ENCODE measurements at regions not wholly inside any gene's neighbourhood (a gene's known extent, or its start where the extent isn't known, plus 50 kb on each side); places are given as distances from the start of the nearest gene placed in this dataset.

DNA sequence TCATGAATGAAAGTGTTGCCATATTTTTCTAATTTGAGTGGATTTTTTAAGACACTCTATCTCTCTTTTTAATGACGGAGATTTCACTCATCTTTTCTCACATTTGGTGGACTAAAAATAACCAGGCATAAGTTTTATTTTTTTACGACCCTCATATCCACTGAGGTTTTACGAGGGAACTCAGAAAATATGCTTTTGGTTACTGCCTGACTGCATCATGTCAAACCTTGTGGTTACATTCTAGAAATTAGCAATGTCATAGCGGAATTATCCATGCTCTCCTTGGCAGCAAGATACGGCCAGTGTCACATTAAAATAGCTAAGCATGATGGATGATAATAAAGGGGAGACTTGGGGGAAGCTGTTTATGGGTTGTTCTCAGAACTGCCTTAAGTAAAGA lies 428.6 kb upstream of the FSHR start:
- Mint-ChIP-seq H3K4me3 (no peak overlapping the region), H3K9me3 (peaks cover 1 to 33% (median 8%) of the 10 kb centered on the region in 5 donors), H3K27me3 (no peaks in the 10 kb centered on the region), H3K27ac (peak overlapping the region in 1 of 8 donors; percentile 26), H3K36me3 (no peaks in the 10 kb centered on the region), H3K4me1 (no peaks in the 10 kb centered on the region)
- POLR2A ChIA-PET: no interaction called here
- no peaks in the 10 kb centered on the region for H3K27me3 ChIP-seq (ENCODE audit: insufficient read depth, low read length, poor library complexity, severe bottlenecking)
- no peaks in the 10 kb centered on the region for H3K9me3 ChIP-seq (ENCODE audit: low read length)
- no peak overlapping the region for H3K27ac ChIP-seq (ENCODE audit: low read depth, low read length)
- no peak for DNase-seq
- CTCF ChIA-PET: no interaction called here
- no peak overlapping the region for H3K4me3 ChIP-seq (ENCODE audit: low read length)
- H3K36me3 ChIP-seq (ENCODE audit: insufficient read depth, low read length): no peaks in the 10 kb centered on the region
- H3K4me1 ChIP-seq (ENCODE audit: insufficient read depth, low read length): no peaks in the 10 kb centered on the region

DNA sequence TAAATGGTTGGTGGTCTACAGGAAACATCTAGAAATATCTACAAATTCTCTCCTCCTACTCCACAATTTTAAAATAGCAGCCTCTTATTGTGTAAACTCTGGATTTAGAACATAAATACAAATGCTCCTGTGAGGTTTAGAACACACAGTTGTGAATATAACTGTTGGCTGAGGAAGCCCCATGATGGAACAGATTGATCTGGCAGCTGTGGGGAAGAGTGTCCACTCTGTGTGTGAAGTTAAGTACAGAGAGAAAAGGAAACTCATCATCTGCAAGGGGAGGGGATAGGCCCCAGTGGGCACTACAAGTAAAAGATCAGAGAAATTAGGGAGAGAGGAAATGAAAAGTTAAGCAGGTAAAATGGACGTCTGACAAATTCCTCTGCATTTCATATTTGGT lies 422.7 kb upstream of the FSHR start:
- no peaks in the 10 kb centered on the region for H3K27me3 Mint-ChIP-seq
- DNase-seq: no peak
- H3K4me3 ChIP-seq (ENCODE audit: low read length): no peak overlapping the region
- ChIA-PET POLR2A (no interaction called here), CTCF (no interaction called here)
- H3K9me3 Mint-ChIP-seq: peaks cover 2 to 29% (median 5%) of the 10 kb centered on the region in 5 donors
- no peaks in the 10 kb centered on the region for H3K36me3 Mint-ChIP-seq
- no peaks in the 10 kb centered on the region for H3K36me3 ChIP-seq (ENCODE audit: insufficient read depth, low read length)
- no peak overlapping the region for H3K27ac ChIP-seq (ENCODE audit: low read depth, low read length)
- H3K9me3 ChIP-seq (ENCODE audit: low read length): no peaks in the 10 kb centered on the region
- H3K27me3 ChIP-seq (ENCODE audit: insufficient read depth, low read length, poor library complexity, severe bottlenecking): no peaks in the 10 kb centered on the region
- H3K4me1 Mint-ChIP-seq: no peaks in the 10 kb centered on the region
- H3K27ac Mint-ChIP-seq: no peak overlapping the region
- H3K4me3 Mint-ChIP-seq: no peak overlapping the region
- no peaks in the 10 kb centered on the region for H3K4me1 ChIP-seq (ENCODE audit: insufficient read depth, low read length)

DNA sequence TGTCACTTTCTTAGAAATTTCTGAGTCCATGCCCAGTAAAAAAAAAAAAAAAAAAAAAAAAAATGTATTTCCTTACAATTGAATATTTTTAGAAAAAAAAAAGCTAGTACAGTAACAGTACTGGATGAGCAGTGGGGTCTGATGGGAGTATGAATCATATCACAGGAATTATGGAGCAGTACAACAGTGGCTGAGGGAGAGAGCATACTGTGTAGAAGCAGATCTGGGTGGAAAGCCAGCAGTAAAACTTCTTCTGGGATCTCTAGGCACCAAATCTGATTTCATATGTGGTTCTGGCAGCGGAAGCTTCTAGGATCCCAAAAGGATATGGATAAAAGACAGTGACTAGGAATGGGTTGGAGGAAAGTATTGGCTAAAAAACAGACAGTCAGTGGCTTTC lies 414.9 kb upstream of the FSHR start:
- no peak overlapping the region for H3K4me3 Mint-ChIP-seq
- no peak overlapping the region for H3K27ac ChIP-seq (ENCODE audit: low read depth, low read length)
- DNase-seq: no peak
- no peaks in the 10 kb centered on the region for H3K4me1 Mint-ChIP-seq
- H3K9me3 Mint-ChIP-seq: peaks cover 4 to 26% (median 4%) of the 10 kb centered on the region in 5 donors
- no peaks in the 10 kb centered on the region for H3K9me3 ChIP-seq (ENCODE audit: low read length)
- POLR2A ChIA-PET: no interaction called here
- no peak overlapping the region for H3K27ac Mint-ChIP-seq
- H3K27me3 Mint-ChIP-seq: no peaks in the 10 kb centered on the region
- no peaks in the 10 kb centered on the region for H3K27me3 ChIP-seq (ENCODE audit: insufficient read depth, low read length, poor library complexity, severe bottlenecking)
- H3K4me3 ChIP-seq (ENCODE audit: low read length): no peak overlapping the region
- H3K36me3 Mint-ChIP-seq: no peaks in the 10 kb centered on the region
- no peaks in the 10 kb centered on the region for H3K36me3 ChIP-seq (ENCODE audit: insufficient read depth, low read length)
- H3K4me1 ChIP-seq (ENCODE audit: insufficient read depth, low read length): no peaks in the 10 kb centered on the region
- CTCF ChIA-PET: no interaction called here

DNA sequence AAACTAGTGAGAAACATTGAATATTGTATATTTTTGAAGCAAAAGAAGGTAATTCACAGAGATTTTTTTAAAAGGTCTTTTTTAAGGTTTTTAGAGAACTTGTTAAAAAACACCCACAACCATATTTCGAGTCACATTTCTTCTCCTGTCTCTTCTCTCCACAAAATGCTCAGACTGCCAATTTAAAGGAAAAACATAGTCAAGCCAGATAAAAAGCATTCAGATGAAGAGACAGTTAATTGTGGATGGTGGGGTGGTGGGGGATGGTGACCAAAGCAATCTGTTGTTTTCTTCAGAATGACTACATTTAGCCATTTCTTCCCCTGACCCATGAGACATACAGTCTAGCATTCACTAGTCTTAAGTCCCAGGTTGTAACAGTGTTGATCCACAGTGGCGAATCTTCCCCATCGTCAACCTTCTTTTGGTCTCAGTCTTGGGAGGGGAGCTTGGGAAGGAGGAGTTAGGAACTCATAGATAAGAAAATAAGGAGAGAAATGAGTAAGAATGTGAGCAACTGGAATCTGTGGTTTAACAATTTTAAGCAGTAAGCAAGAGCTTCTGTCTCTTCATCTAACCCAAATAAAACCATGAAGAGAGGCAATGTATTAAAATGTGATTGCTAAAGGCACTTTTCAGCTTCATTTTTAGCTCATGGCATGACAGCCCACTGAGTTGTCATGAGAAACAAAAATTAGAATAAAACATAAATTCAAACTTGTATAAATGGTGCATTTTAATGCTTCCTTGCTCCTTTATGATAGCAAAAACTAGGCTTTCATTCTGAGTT lies 413.7 kb upstream of the FSHR start:
- Histone ChIP-seq H3K4me3 (ENCODE audit: low read length) (no peak overlapping the region), H3K4me1 (ENCODE audit: insufficient read depth, low read length) (no peaks in the 10 kb centered on the region), H3K36me3 (ENCODE audit: insufficient read depth, low read length) (no peaks in the 10 kb centered on the region), H3K27ac (ENCODE audit: low read depth, low read length) (no peak overlapping the region), H3K9me3 (ENCODE audit: low read length) (no peaks in the 10 kb centered on the region), H3K27me3 (ENCODE audit: insufficient read depth, low read length, poor library complexity, severe bottlenecking) (no peaks in the 10 kb centered on the region)
- no peak overlapping the region for H3K27ac Mint-ChIP-seq
- no peak for DNase-seq
- H3K36me3 Mint-ChIP-seq: no peaks in the 10 kb centered on the region
- no peak overlapping the region for H3K4me3 Mint-ChIP-seq
- H3K27me3 Mint-ChIP-seq: no peaks in the 10 kb centered on the region
- ChIA-PET POLR2A (no interaction called here), CTCF (no interaction called here)
- H3K4me1 Mint-ChIP-seq: no peaks in the 10 kb centered on the region
- H3K9me3 Mint-ChIP-seq: peaks cover 2 to 26% (median 7%) of the 10 kb centered on the region in 5 donors

DNA sequence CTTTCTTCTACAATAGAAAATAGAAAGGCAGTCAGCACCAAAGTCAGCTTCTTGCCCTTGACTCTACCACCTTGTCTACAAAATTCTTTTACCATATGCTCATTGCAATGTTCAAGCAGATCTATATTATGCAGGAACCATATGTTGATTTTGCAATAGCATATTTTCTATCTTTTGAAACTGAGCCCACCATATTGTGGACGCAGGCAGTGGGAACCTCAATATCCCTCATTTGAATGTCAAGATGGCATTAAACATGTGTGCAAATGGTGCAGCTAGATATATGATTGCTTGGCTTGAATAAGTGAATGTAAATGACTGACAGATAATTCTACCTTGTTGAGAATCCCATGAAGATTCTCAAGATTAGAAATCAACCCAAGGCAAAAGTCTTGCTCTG lies 412.7 kb upstream of the FSHR start:
- no peak overlapping the region for H3K27ac Mint-ChIP-seq
- Histone ChIP-seq H3K9me3 (ENCODE audit: low read length) (no peaks in the 10 kb centered on the region), H3K27me3 (ENCODE audit: insufficient read depth, low read length, poor library complexity, severe bottlenecking) (no peaks in the 10 kb centered on the region), H3K36me3 (ENCODE audit: insufficient read depth, low read length) (no peaks in the 10 kb centered on the region), H3K4me3 (ENCODE audit: low read length) (no peak overlapping the region), H3K27ac (ENCODE audit: low read depth, low read length) (no peak overlapping the region), H3K4me1 (ENCODE audit: insufficient read depth, low read length) (no peaks in the 10 kb centered on the region)
- ChIA-PET POLR2A (no interaction called here), CTCF (no interaction called here)
- no peak for DNase-seq
- H3K27me3 Mint-ChIP-seq: no peaks in the 10 kb centered on the region
- no peaks in the 10 kb centered on the region for H3K36me3 Mint-ChIP-seq
- no peak overlapping the region for H3K4me3 Mint-ChIP-seq
- H3K9me3 Mint-ChIP-seq: peaks cover 0 to 24% (median 7%) of the 10 kb centered on the region in 5 donors
- no peaks in the 10 kb centered on the region for H3K4me1 Mint-ChIP-seq

DNA sequence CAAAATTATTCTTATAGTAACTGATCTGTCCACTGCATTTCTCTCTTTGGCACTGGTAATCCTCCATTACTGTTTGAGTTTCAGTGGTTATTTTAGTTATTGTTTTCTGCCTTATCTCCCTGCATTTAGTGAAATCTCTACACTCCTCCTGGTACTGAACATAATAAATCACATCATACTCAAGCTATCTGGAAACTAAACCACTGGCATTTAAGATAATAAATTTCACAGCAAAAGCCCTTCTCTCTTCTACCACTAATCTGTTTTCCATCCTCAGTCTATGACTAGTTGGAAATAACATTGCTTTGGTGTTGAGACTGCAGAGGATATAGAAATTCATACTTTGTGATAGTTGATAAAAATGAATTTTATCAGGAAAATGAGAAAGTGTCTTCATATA lies 399.3 kb upstream of the FSHR start:
- POLR2A ChIA-PET: no interaction called here
- H3K36me3 Mint-ChIP-seq: no peaks in the 10 kb centered on the region
- no peaks in the 10 kb centered on the region for H3K9me3 ChIP-seq (ENCODE audit: low read length)

DNA sequence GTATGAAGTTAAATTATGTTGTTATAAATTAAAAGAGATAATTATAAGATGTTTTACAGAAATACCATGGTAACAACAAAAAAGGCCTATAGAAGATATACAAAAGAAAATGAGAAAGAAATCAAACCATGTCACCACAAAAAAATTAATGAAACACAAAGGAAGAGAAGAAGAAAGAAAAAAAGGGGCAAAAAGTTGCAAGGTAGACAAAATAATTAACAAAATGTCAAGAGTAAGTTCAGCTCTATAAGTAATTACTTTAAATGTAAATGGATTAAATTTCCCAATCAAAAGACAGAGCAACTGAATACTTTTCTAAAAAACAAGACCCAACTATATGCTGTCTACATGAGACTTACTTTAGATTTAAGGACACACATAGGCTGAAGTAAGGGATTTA lies 378.4 kb upstream of the FSHR start:
- H3K27me3 Mint-ChIP-seq: no peaks in the 10 kb centered on the region
- no peaks in the 10 kb centered on the region for H3K27me3 ChIP-seq (ENCODE audit: insufficient read depth, low read length, poor library complexity, severe bottlenecking)

More for the DNA sequence above, 399.3 kb upstream of the FSHR start:
- H3K36me3 ChIP-seq (ENCODE audit: insufficient read depth, low read length): no peaks in the 10 kb centered on the region
- no peak overlapping the region for H3K4me3 ChIP-seq (ENCODE audit: low read length)
- Mint-ChIP-seq H3K4me3 (no peak overlapping the region), H3K4me1 (no peaks in the 10 kb centered on the region), H3K9me3 (peaks cover 3 to 24% (median 9%) of the 10 kb centered on the region in 5 donors), H3K27me3 (no peaks in the 10 kb centered on the region), H3K27ac (no peak overlapping the region)
- no peak for DNase-seq
- CTCF ChIA-PET: no interaction called here
- H3K27me3 ChIP-seq (ENCODE audit: insufficient read depth, low read length, poor library complexity, severe bottlenecking): no peaks in the 10 kb centered on the region
- H3K4me1 ChIP-seq (ENCODE audit: insufficient read depth, low read length): no peaks in the 10 kb centered on the region
- no peak overlapping the region for H3K27ac ChIP-seq (ENCODE audit: low read depth, low read length)

DNA sequence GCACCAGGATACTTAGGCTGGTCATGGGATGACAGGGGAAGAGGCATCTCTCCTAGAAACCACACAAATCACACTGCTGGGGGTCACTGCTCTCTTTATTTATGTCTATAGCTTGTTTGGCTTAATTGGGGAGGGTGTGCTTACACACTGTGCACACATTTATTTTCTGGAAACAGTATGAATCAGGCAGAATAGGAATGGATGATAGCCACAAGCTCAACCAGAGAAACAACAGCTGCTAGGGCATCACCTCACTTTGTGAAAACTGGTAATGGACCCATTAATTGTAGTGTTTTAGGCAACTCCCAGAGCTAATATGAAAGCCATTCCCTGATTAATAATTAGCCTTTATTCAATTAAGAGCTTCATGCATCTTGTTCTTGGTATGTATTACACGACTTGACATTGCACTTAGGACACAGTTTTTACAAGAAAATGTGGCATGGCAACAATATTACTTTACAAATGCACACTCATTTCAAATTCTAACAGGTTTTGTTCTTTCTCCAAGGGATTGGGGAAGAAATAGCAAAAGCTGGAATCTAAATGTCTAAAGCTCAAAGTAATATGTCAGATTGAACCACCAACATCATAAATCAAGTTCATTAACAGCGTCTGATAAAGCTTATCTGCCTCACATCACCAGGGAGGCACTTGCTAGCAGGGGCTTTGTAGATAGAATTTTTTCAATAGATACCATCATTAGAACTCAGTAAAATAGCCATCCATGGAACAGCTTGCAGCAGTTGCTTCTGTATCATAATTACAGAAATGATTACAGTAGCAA lies 361.9 kb upstream of the FSHR start:
- Mint-ChIP-seq H3K36me3 (no peaks in the 10 kb centered on the region), H3K4me3 (no peak overlapping the region), H3K27ac (no peak overlapping the region), H3K9me3 (peaks cover 10 to 33% (median 15%) of the 10 kb centered on the region in 5 donors), H3K4me1 (no peaks in the 10 kb centered on the region), H3K27me3 (no peaks in the 10 kb centered on the region)
- POLR2A ChIA-PET: no interaction called here
- CTCF ChIA-PET: no interaction called here
- no peak overlapping the region for H3K27ac ChIP-seq (ENCODE audit: low read depth, low read length)
- H3K27me3 ChIP-seq (ENCODE audit: insufficient read depth, low read length, poor library complexity, severe bottlenecking): no peaks in the 10 kb centered on the region
- H3K9me3 ChIP-seq (ENCODE audit: low read length): no peaks in the 10 kb centered on the region
- no peak for DNase-seq
- no peaks in the 10 kb centered on the region for H3K4me1 ChIP-seq (ENCODE audit: insufficient read depth, low read length)
- H3K4me3 ChIP-seq (ENCODE audit: low read length): no peak overlapping the region
- no peaks in the 10 kb centered on the region for H3K36me3 ChIP-seq (ENCODE audit: insufficient read depth, low read length)

More for the DNA sequence above, 378.4 kb upstream of the FSHR start:
- H3K36me3 ChIP-seq (ENCODE audit: insufficient read depth, low read length): no peaks in the 10 kb centered on the region
- Mint-ChIP-seq H3K36me3 (no peaks in the 10 kb centered on the region), H3K9me3 (peaks cover 9 to 28% (median 16%) of the 10 kb centered on the region in 5 donors), H3K4me1 (no peaks in the 10 kb centered on the region), H3K4me3 (no peak overlapping the region), H3K27ac (no peak overlapping the region)
- ChIA-PET POLR2A (no interaction called here), CTCF (no interaction called here)
- no peak overlapping the region for H3K27ac ChIP-seq (ENCODE audit: low read depth, low read length)
- no peak overlapping the region for H3K4me3 ChIP-seq (ENCODE audit: low read length)
- no peaks in the 10 kb centered on the region for H3K4me1 ChIP-seq (ENCODE audit: insufficient read depth, low read length)
- no peak for DNase-seq
- no peaks in the 10 kb centered on the region for H3K9me3 ChIP-seq (ENCODE audit: low read length)
